Transverse colon (tissue), 4 donors: ENCODE measurements at regions not wholly inside any gene's neighbourhood (a gene's known extent, or its start where the extent isn't known, plus 50 kb on each side); places are given as distances from the start of the nearest gene placed in this dataset.
"Not testable (repeated sequence)": the region's sequence is repeated elsewhere in the genome, so short reads cannot be mapped to it uniquely, and the experiment has no call there.

Source experiments
- DNase-seq: peaks from one replicate; pipeline ENCODE4 v3.0.0-alpha.2; 2019
- H3K27ac ChIP-seq, 4 donors: fragments of 200-600 bp; sonication (generic); 2 replicates each; pipeline ENCODE4 v1.5.1; 2016 to 2018; ENCODE audit warnings: inconsistent platforms in 4 of 4
- H3K27me3 ChIP-seq: fragments of 200-600 bp; sonication (generic); 2 replicates; pipeline ENCODE4 v1.5.1; 2017; ENCODE audit warnings: inconsistent platforms
- H3K36me3 ChIP-seq, 4 donors: fragments of 200-600 bp; sonication (generic); 2 replicates each; pipeline ENCODE4 v1.5.1; 2017 to 2019; ENCODE audit warnings: inconsistent platforms in 4 of 4
- H3K4me1 ChIP-seq, 4 donors: fragments of 200-600 bp; sonication (generic); 2 replicates each; pipeline ENCODE4 v1.5.1; 2017 to 2020; ENCODE audit warnings: inconsistent platforms in 4 of 4
- H3K4me3 ChIP-seq, 4 donors: fragments of 200-600 bp; sonication (generic); 1 replicate in 1 of 4; 2 replicates in 3 of 4; pipeline versions ENCODE4 v1.5.1 to v1.6.1; 2017 to 2019; ENCODE audit warnings: inconsistent platforms in 4 of 4
- H3K9me3 ChIP-seq, 2 donors: fragments of 200-600 bp; sonication (generic); 2 replicates each; pipeline ENCODE4 v1.5.1; 2017 to 2019; ENCODE audit warnings: inconsistent platforms in 2 of 2
- EP300 ChIP-seq: sonication (generic); formaldehyde crosslinking; IDR thresholded peaks from one replicate; pipeline ENCODE4 v1.6.1; 2017; ENCODE audit warnings: antibody characterized with exemption, low read depth
- POLR2A ChIP-seq: fragments of 450-650 bp; IDR thresholded peaks from one replicate; pipeline ENCODE4 v1.6.1; 2016; ENCODE audit warnings: antibody characterized with exemption, mild to moderate bottlenecking, moderate library complexity
- POLR2AphosphoS5 ChIP-seq, 3 donors: sonication (generic); formaldehyde crosslinking; IDR thresholded peaks; one replicate each; pipeline ENCODE4 v1.6.1; 2016; ENCODE audit warnings: antibody characterized with exemption in 3 of 3
- WGBS, 2 donors: methylation state at CpG; one replicate each; pipeline ENCODE4 v1.1.5; 2018; ENCODE audit warnings: low coverage in 1 of 2; 5-methylcytosine and 5-hydroxymethylcytosine counted together
- in situ Hi-C, 4 donors: fragments of 200-750 bp; cut with MboI; loops; one replicate each; pipeline versions ENCODE4 v1.15.0 to v1.15.1; 2017; ENCODE audit warnings: low sequenced_read_pairs in 3 of 4, low pct_ligation_motif_present in 1 of 4, low pct_unique_long_range_greater_than_20kb in 1 of 4
- intact Hi-C: fragments of 100-400 bp; cut with DNase I; formaldehyde crosslinking; loops from one replicate; pipeline ENCODE4 v1.15.1; 2023; ENCODE audit warnings: low total_unique reads
- small RNA-seq, 4 donors: library from RNA; depleted of rRNA; stranded (forward); fragments of <200 nt; gene quantifications; one replicate each; pipeline ENCODE3, GENCODE V24; 2016
- TF ChIP-seq, protein P1 (sequence below), 5 experiments: fragments of 200-600 bp in 3 of 5; fragments of 450-650 bp in 2 of 5; sonication (generic) in 3 of 5; IDR thresholded peaks; 1 replicate in 2 of 5; 2 replicates in 3 of 5; pipeline ENCODE4 v1.5.1; 2016 to 2017; ENCODE audit warnings: antibody characterized with exemption in 5 of 5, inconsistent platforms in 3 of 5, mild to moderate bottlenecking in 2 of 5, moderate library complexity in 1 of 5

- no peaks in the 10 kb centered on the region for H3K9me3 ChIP-seq
- no peak for DNase-seq
- TF ChIP-seq, protein P1, sequence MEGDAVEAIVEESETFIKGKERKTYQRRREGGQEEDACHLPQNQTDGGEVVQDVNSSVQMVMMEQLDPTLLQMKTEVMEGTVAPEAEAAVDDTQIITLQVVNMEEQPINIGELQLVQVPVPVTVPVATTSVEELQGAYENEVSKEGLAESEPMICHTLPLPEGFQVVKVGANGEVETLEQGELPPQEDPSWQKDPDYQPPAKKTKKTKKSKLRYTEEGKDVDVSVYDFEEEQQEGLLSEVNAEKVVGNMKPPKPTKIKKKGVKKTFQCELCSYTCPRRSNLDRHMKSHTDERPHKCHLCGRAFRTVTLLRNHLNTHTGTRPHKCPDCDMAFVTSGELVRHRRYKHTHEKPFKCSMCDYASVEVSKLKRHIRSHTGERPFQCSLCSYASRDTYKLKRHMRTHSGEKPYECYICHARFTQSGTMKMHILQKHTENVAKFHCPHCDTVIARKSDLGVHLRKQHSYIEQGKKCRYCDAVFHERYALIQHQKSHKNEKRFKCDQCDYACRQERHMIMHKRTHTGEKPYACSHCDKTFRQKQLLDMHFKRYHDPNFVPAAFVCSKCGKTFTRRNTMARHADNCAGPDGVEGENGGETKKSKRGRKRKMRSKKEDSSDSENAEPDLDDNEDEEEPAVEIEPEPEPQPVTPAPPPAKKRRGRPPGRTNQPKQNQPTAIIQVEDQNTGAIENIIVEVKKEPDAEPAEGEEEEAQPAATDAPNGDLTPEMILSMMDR (IDR thresholded peaks at IDR 0.05): no peak
- TF ChIP-seq POLR2AphosphoS5 (IDR thresholded peaks at IDR 0.05) (no peak), POLR2A (no peak), EP300 (no peak)
- intact Hi-C loops (no loop called here), in situ Hi-C loops (no loop called here)
- no peak overlapping the region for H3K4me3 ChIP-seq
- 83 to 86% methylated on average over 1 to 30 of the region's 30 CpGs for WGBS, 2 donors
- H3K4me1 ChIP-seq: no peaks in the 10 kb centered on the region
- no peaks in the 10 kb centered on the region for H3K27me3 ChIP-seq
- H3K27ac ChIP-seq: no peak overlapping the region
- H3K36me3 ChIP-seq: no peaks in the 10 kb centered on the region
These were observed 178.1 kb downstream of the POTEB3 start for GRCh38 chr15:21261965-21262850.

- no peaks in the 10 kb centered on the region for H3K36me3 ChIP-seq
- DNase-seq: no peak
- H3K4me3 ChIP-seq: no peak overlapping the region
- TF ChIP-seq EP300: no peak
- H3K4me1 ChIP-seq: no peaks in the 10 kb centered on the region
- no peaks in the 10 kb centered on the region for H3K9me3 ChIP-seq
- intact Hi-C loops (no loop called here), in situ Hi-C loops (no loop called here)
- 89 to 96% methylated on average over 14 to 18 of the region's 18 CpGs for WGBS, 2 donors
- H3K27ac ChIP-seq: no peak overlapping the region
- no peaks in the 10 kb centered on the region for H3K27me3 ChIP-seq
These were observed 178.8 kb downstream of the POTEB3 start for GRCh38 chr15:21261396-21261964.

DNA sequence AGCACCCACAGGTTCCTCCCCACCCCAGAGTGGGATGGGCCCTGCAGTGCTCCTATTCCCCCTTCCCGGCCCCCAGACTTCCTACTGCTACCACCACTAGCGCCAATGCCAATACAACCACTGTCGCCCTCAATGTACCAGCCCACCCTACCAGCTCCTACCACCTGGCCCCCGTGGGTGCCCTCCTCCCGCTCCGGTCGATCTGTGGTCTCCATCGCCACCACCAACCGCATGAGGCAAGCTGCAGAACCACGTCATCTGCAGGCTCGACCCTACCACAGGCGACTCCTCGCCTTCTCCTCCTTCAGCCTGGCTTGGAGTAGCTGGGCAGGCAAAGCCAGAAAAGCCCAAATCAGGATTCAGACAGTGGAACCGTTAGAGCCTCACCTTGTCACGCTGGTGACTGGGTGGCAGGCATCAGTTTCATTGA is 179.3 kb downstream of the POTEB3 start:
- no peaks in the 10 kb centered on the region for H3K36me3 ChIP-seq
- intact Hi-C loops (no loop called here), in situ Hi-C loops (no loop called here)
- no peaks in the 10 kb centered on the region for H3K27me3 ChIP-seq
- no peaks in the 10 kb centered on the region for H3K9me3 ChIP-seq
- no peak overlapping the region for H3K4me3 ChIP-seq
- 62 to 83% methylated on average over 3 to 15 of the region's 15 CpGs for WGBS, 2 donors
- DNase-seq: no peak
- H3K4me1 ChIP-seq: no peaks in the 10 kb centered on the region
- H3K27ac ChIP-seq: no peak overlapping the region
- TF ChIP-seq POLR2A: no peak
- TF ChIP-seq POLR2AphosphoS5 (IDR thresholded peaks at IDR 0.05): no peak

DNA sequence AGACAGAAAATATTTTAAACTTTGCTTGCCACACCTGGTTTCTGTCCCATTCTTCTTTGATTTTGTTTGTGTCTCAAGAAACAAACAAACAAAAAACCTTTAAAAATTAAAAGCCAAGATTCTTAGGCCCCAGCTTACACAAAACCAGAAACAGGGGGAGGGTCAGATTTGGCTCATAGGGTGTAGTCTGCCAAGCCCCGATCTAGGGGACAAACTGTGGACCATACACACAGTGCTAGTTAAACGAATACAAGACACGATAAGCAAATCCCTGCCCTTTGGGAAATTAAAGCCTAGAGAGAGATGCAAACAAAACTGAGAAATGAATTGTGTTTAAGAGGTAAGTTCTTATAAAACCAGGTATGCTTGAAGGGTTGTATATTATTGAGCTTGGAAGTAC is 181.7 kb downstream of the POTEB3 start:
- H3K27ac ChIP-seq, intact Hi-C loops, H3K4me3 ChIP-seq, H3K4me1 ChIP-seq, H3K27me3 ChIP-seq, in situ Hi-C loops, H3K9me3 ChIP-seq, H3K36me3 ChIP-seq, DNase-seq: not testable (repeated sequence)
- 70 to 84% methylated on average over 3 of the region's 3 CpGs for WGBS, 2 donors

DNA sequence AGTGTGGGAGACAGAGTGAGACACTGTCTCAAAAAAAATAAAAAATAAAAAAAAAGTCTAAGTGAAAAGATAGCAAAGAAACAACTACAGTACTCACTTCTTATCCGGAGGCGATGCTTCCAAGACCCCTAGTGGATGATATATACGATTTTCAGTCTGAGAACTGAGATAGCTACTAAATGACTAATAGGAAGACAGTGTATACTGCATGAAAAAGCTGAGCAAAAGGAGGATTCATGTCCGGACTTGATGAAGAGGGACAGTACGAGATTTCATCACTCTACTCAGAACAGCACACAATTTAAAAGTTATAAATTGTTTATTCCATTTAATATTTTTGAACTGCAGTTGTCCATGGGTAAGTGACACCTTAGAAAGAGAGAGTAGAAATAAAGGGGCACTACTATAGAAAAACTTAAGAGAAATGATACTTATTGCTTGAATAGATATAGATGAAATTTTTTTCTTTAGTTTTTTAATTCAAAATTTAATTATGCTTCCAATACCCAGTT is 190.7 kb downstream of the POTEB3 start:
- 57 to 72% methylated on average over 3 to 5 of the region's 5 CpGs for WGBS, 2 donors

More for the DNA sequence above, 190.7 kb downstream of the POTEB3 start:
- H3K27me3 ChIP-seq, H3K4me3 ChIP-seq, H3K36me3 ChIP-seq, intact Hi-C loops, in situ Hi-C loops, DNase-seq, H3K4me1 ChIP-seq, H3K9me3 ChIP-seq, H3K27ac ChIP-seq: not testable (repeated sequence)

Small RNA genes in the stretch of these regions (small RNA-seq; reads per million reads assigned to genes)
- 0 reads per million in 4 donors for gene RNU6-1235P
